GM10266 (cell line): ENCODE measurements at regions not wholly inside any gene's neighbourhood (a gene's known extent, or its start where the extent isn't known, plus 50 kb on each side); places are given as distances from the start of the nearest gene placed in this dataset.
"Not testable (repeated sequence)": the region's sequence is repeated elsewhere in the genome, so short reads cannot be mapped to it uniquely, and the experiment has no call there.

Experiments used
- DNase-seq: peaks from one replicate; pipeline ENCODE4 v3.0.0; 2012; ENCODE audit errors: extremely low spot score
- CTCF ChIP-seq: IDR thresholded peaks from 2 replicates; pipeline ENCODE4 v1.5.1; 2012; ENCODE audit warnings: mild to moderate bottlenecking, low read depth; ENCODE audit not compliant: control insufficient read depth, insufficient read depth; ENCODE audit errors: missing control alignments

GRCh38 chr2:37767959-37768925 is 96.8 kb upstream of the CDC42EP3 start:
- DNase-seq, result no peak
- TF ChIP-seq CTCF, result no peak

GRCh38 chr2:37769551-37769950 is 98.1 kb upstream of the CDC42EP3 start:
- TF ChIP-seq CTCF, result no peak

GRCh38 chr2:37770797-37771196 is 99.4 kb upstream of the CDC42EP3 start:
- DNase-seq, result no peak
- no peak for TF ChIP-seq CTCF

More at GRCh38 chr2:37769551-37769950, 98.1 kb upstream of the CDC42EP3 start:
- DNase-seq, result no peak

GRCh38 chr2:37771600-37772088 is 100.2 kb upstream of the CDC42EP3 start:
- DNase-seq, result no peak
- TF ChIP-seq CTCF, result no peak

- no peak for DNase-seq
- no peak for TF ChIP-seq CTCF
Measured at GRCh38 chr2:37773371-37774130, 102.1 kb upstream of the CDC42EP3 start.

GRCh38 chr2:37774171-37774944 is 102.9 kb upstream of the CDC42EP3 start:
- not testable (repeated sequence) for DNase-seq
